ENCODE measurements at regions not wholly inside any gene's neighbourhood (a gene's known extent, or its start where the extent isn't known, plus 50 kb on each side); places are given as distances from the start of the nearest gene placed in this dataset.

GRCh38 chr11:26017903-26018302 is 314.0 kb upstream of the ANO3 start:
- no peak for TF ChIP-seq CTCF (IDR thresholded peaks at IDR 0.05)
- TF ChIP-seq RXRA (IDR thresholded peaks at IDR 0.05; ENCODE audit: borderline replicate concordance, low read depth) = no peak

Data from SK-N-SH (cell line).